ENCODE measurements at regions not wholly inside any gene's neighbourhood (a gene's known extent, or its start where the extent isn't known, plus 50 kb on each side); places are given as distances from the start of the nearest gene placed in this dataset.

- H3K4me1 ChIP-seq: peaks cover 0 to 35% (median 20%) of the 10 kb centered on the region in 4 donors
- TF ChIP-seq CTCF (IDR thresholded peaks at IDR 0.05): no peak
- H3K27me3 ChIP-seq: no peaks in the 10 kb centered on the region
- H3K27ac ChIP-seq: no peak overlapping the region
- H3K9me3 ChIP-seq: no peaks in the 10 kb centered on the region
- no peak overlapping the region for H3K4me3 ChIP-seq
- no peaks in the 10 kb centered on the region for H3K36me3 ChIP-seq
- intact Hi-C loops (cut with DNase I; ENCODE audit: low total_unique reads): no loop called here
- no peak for DNase-seq
Measured at GRCh38 chr2:111662039-111662770, 221.8 kb downstream of the ANAPC1 start.

GRCh38 chr2:111662771-111663470 is 221.1 kb downstream of the ANAPC1 start:
- TF ChIP-seq CTCF (IDR thresholded peaks at IDR 0.05): no peak

GRCh38 chr2:111663471-111664274 is 220.3 kb downstream of the ANAPC1 start:
- TF ChIP-seq CTCF (IDR thresholded peaks at IDR 0.05): no peak
- Histone ChIP-seq H3K36me3 (no peaks in the 10 kb centered on the region), H3K4me1 (peaks cover 0 to 33% (median 20%) of the 10 kb centered on the region in 4 donors), H3K27me3 (no peaks in the 10 kb centered on the region), H3K27ac (no peak overlapping the region), H3K4me3 (no peak overlapping the region), H3K9me3 (no peaks in the 10 kb centered on the region)
- intact Hi-C loops (cut with DNase I; ENCODE audit: low total_unique reads): no loop called here
- no peak for DNase-seq

More at GRCh38 chr2:111662771-111663470, 221.1 kb downstream of the ANAPC1 start:
- no peaks in the 10 kb centered on the region for H3K36me3 ChIP-seq
- H3K27me3 ChIP-seq: no peaks in the 10 kb centered on the region
- intact Hi-C loops (cut with DNase I; ENCODE audit: low total_unique reads): no loop called here
- H3K4me1 ChIP-seq: peaks cover 0 to 35% (median 20%) of the 10 kb centered on the region in 4 donors
- no peak for DNase-seq
- H3K27ac ChIP-seq: no peak overlapping the region
- H3K9me3 ChIP-seq: no peaks in the 10 kb centered on the region
- no peak overlapping the region for H3K4me3 ChIP-seq

GRCh38 chr2:111664275-111664850 is 219.6 kb downstream of the ANAPC1 start:
- TF ChIP-seq CTCF (IDR thresholded peaks at IDR 0.05): no peak
- no peak for DNase-seq
- Histone ChIP-seq H3K4me3 (no peak overlapping the region), H3K27ac (no peak overlapping the region), H3K9me3 (no peaks in the 10 kb centered on the region), H3K27me3 (no peaks in the 10 kb centered on the region), H3K4me1 (peaks cover 0 to 26% (median 14%) of the 10 kb centered on the region in 4 donors), H3K36me3 (no peaks in the 10 kb centered on the region)
- intact Hi-C loops (cut with DNase I; ENCODE audit: low total_unique reads): no loop called here

- no peak overlapping the region for H3K27ac ChIP-seq
- intact Hi-C loops (cut with DNase I; ENCODE audit: low total_unique reads): loop anchor here (5.0 kb wide), 1 partner anchor 548 kb away; no protein-coding TSS in a partner anchor
- H3K9me3 ChIP-seq: no peaks in the 10 kb centered on the region
- no peaks in the 10 kb centered on the region for H3K27me3 ChIP-seq
- H3K4me1 ChIP-seq: peaks cover 0 to 19% (median 8%) of the 10 kb centered on the region in 4 donors
- no peak overlapping the region for H3K4me3 ChIP-seq
- TF ChIP-seq CTCF (IDR thresholded peaks at IDR 0.05): no peak
- no peak for DNase-seq
- no peaks in the 10 kb centered on the region for H3K36me3 ChIP-seq
Measured at GRCh38 chr2:111665011-111665410, 219.0 kb downstream of the ANAPC1 start.

Measured in tibial artery (tissue), 4 donors.